GM12878 (cell line): ENCODE measurements at regions not wholly inside any gene's neighbourhood (a gene's known extent, or its start where the extent isn't known, plus 50 kb on each side); places are given as distances from the start of the nearest gene placed in this dataset.

ENCODE experiments used
- EP300 ChIP-seq, 2 experiments: fragments of 150-350 bp in 1 of 2; IDR thresholded peaks; 2 replicates each; pipeline ENCODE4 v1.6.1; 2011 to 2012; ENCODE audit warnings: low read depth in 2 of 2, low read length in 2 of 2, borderline replicate concordance in 1 of 2, improper control_type of control experiment in 1 of 2, inconsistent platforms in 1 of 2; ENCODE audit not compliant: control insufficient read depth in 1 of 2
- REST ChIP-seq: IDR thresholded peaks from 2 replicates; pipeline ENCODE4 v1.6.1; 2012; ENCODE audit warnings: mild to moderate bottlenecking, low read depth, low read length
- TF ChIP-seq, protein P1 (sequence below): fragments of 450-650 bp; IDR thresholded peaks from 2 replicates; pipeline ENCODE4 v1.6.1; 2017; ENCODE audit warnings: mild to moderate bottlenecking, low read depth, inconsistent platforms; ENCODE audit not compliant: poor library complexity, severe bottlenecking

DNA sequence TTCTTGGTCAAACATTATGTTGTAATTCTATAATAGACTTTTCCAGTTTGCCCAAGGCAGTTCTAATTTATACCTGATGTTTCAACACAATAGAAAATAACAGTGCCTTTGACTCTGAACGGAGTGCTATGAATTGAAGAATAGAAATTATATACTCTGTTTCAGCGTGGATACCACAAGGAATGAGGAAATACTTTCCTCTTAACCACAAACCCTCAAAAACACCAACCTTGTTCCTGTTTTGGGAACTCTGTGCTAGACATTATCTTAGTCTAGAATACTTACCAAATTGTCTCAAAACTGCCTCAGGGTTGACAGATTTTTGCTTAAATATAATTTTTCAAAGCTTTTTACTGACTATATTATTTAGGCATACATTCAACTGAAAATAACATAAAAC, 1629.3 kb downstream of the MRPL39 start (continued):
- TF ChIP-seq, protein P1, sequence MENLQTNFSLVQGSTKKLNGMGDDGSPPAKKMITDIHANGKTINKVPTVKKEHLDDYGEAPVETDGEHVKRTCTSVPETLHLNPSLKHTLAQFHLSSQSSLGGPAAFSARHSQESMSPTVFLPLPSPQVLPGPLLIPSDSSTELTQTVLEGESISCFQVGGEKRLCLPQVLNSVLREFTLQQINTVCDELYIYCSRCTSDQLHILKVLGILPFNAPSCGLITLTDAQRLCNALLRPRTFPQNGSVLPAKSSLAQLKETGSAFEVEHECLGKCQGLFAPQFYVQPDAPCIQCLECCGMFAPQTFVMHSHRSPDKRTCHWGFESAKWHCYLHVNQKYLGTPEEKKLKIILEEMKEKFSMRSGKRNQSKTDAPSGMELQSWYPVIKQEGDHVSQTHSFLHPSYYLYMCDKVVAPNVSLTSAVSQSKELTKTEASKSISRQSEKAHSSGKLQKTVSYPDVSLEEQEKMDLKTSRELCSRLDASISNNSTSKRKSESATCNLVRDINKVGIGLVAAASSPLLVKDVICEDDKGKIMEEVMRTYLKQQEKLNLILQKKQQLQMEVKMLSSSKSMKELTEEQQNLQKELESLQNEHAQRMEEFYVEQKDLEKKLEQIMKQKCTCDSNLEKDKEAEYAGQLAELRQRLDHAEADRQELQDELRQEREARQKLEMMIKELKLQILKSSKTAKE, result no peak
- no peak for TF ChIP-seq REST
- TF ChIP-seq EP300 (IDR thresholded peaks at IDR 0.05; ENCODE audit: borderline replicate concordance in 1 of 2, control insufficient read depth in 1 of 2, low read depth in 2 of 2, low read length in 2 of 2), result no peak
